GM21526 (cell line): ENCODE measurements at regions not wholly inside any gene's neighbourhood (a gene's known extent, or its start where the extent isn't known, plus 50 kb on each side); places are given as distances from the start of the nearest gene placed in this dataset.
"Not testable (repeated sequence)": the region's sequence is repeated elsewhere in the genome, so short reads cannot be mapped to it uniquely, and the experiment has no call there.

Experiments used
- ATAC-seq: cut with Tn5 transposase; IDR thresholded peaks from one replicate; pipeline ENCODE4 v1.9.1; 2021; ENCODE audit warnings: moderate library complexity; ENCODE audit not compliant: unreplicated experiment, low FRiP score

DNA sequence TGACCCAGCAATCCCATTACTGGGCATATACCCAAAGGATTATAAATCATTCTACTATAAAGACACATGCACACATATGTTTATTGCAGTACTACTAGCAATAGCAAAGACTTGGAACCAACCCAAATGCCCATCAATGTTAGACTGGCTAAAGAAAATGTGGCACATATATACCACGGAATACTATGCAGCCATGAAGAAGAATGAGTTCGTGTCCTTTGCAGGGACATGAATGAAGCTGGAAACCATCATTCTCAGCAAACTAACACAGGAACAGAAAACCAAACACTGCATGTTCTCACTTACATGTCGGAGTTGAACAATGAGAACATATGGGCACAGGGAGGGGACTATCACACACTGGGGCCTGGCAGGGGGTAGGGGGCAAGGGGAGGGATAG lies 183.0 kb downstream of the HACE1 start:
- not testable (repeated sequence) for ATAC-seq

DNA sequence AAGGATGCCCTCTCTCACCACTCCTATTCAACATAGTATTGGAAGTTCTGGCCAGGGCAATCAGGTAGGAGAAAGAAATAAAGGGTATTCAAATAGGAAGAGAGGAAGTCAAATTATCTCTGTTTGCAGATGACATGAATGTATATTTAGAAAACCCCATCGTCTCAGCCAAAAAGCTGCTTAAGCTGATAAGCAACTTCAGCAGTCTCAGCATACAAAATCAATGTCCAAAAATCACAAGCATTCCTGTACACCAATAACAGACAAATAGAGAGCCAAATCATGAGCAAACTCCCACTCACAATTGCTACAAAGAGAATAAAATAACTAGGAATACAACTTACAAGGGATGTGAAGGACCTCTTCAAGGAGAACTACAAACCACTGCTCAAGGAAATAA lies 184.6 kb downstream of the HACE1 start:
- not testable (repeated sequence) for ATAC-seq

DNA sequence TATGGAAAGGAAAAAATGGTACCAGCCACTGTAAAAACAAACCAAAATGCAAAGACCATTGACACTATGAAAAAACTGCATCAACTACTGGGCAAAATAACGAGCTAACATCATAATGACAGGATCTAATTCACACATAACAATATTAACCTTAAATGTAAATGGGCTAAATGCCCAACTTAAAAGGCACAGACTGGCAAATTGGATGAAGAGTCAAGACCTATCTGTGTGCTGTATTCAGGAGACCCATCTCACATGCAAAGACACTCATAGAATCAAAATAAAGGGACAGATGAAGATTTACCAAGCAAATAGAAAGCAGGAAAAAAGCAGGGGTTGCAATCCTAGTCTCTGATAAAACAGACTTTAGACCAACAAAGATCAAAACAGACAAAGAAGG lies 186.6 kb downstream of the HACE1 start:
- ATAC-seq, result not testable (repeated sequence)

DNA sequence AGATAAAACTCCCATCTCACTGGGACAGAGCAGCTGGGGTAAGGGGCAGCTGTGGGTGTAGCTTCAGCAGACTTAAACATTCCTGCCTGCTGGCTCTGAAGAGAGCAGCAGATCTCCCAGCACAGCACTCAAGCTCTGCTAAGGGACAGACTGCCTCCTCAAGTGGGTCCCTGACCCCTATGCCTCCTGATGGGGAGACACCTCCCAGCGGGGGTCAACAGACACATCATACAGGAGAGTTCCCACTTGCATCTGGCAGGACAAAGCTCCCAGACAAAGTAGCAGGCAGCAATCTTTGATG lies 188.2 kb downstream of the HACE1 start:
- not testable (repeated sequence) for ATAC-seq

DNA sequence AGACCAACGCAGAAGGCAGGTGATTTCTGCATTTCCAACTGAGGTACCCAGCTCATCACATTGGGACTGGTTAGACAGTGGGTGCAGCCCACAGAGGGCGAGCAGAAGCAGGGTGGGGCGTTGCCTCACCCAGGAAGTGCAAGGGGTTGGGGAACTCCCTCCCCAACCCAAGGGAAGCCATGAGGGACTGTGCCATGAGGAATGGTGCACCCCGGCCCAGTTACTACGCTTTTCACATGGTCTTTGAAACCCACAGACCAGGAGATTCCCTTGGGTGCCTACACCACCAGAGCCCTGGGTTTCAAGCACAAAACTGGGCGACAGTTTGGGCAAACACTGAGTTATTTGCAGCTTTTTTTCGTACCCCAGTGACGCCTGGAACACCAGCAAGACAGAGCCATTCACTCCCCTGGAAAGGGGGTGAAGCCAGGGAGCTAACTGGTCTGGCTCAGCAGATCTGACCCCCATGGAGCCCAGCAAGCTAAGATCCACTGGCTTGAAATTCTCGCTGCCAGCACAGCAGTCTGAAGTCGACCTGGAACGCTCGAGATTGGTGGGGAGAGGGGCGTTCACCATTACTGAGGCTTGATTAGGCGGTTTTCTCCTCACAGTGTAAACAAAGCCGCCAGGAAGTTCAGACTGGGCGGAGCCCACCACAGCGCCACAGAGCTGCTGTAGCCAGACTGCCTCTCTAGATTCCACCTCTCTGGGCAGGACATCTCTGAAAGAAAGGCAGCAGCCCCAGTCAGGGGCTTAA lies 188.7 kb downstream of the HACE1 start:
- not testable (repeated sequence) for ATAC-seq

DNA sequence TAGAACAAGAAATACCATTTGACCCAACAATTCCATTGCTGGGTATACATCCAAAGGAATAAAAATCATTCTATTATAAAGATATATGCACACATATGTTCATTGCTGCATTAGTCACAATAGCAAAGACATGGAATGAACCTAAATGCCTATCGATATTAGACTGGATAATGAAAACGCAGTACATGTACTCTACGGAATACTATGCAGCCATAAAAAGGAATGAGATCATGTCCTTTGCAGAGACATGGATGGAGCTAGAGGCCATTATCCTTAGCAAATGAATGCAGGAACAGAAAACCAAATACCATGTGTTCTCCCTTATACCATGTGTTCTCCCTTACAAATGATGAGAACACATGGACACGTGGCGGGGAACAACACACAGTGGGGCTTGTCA lies 190.2 kb downstream of the HACE1 start:
- ATAC-seq, result no peak

DNA sequence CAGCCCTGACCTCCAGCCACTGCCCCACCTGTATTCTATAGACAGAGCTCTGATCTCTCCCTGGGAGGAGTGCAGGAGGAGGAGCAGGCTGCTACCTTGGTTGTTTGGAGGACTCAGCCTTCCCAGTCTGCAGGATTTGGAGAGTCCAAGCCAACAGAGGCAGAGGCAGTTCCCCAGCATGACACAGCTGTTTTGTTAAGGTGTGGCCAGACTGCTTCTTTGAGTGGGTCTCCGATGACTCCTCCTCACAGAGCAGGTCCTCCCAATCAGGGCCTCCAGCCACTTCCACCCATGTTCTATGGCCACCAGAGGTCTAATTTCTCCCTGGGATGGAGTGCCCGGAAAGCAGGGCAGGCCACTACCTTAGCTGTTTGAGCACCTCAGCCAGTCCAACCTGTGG lies 203.5 kb downstream of the HACE1 start:
- no peak for ATAC-seq

DNA sequence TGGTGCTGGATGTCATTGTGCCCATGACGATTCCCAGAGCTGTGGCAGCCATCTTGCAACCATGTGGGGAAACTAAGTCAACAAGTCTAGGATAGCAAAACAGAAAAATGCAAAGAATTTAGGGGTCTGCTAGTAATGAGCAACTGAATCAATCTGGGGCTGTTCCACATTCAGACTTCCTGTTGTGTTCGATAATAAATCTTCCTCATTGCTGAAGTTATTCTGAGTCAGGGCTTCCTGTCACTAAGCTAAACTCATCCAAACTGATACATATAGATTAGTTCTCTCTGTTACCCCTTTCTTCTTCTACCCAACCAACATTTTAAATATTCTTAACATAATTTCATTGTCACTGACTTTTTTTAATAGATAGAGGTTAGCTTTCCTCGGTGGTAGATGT lies 205.9 kb downstream of the HACE1 start:
- ATAC-seq, result no peak

DNA sequence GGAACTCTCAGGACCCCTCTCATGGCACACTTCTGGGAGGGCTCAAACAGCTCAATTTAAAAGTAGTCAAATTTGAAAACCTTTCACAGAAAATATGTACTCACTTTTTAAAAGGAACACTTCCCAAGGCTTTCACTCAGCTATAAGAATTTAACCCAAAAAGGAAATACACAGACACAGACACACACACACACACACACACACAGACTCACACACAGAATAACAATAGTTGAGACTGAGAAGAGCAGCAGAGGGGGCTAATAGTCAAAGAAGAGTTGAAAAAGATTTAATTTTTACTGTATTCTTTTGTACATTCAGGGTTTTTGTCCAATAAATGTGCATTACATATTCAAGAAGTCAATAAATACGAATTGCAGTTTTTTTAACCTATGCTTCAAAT lies 211.4 kb downstream of the HACE1 start:
- ATAC-seq, result no peak

DNA sequence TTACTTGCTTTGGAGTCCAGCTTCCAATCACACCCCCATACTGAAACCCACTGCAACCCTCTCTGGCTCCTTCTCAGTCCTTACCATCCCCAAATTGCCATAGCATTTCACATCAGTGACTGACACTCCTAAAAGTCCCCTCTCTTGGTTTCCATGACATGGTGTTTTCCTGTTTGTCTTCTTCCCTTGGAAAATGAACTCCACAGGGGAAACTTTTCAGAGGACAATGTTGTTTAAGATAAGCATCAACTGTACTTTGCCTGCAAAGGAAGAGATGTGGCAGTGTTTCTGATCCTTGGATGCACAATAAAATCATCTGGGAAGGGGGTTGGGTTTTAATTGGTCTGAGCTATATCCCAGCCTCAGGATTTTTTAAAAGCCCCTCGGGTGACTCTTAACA lies 214.9 kb downstream of the HACE1 start:
- no peak for ATAC-seq

DNA sequence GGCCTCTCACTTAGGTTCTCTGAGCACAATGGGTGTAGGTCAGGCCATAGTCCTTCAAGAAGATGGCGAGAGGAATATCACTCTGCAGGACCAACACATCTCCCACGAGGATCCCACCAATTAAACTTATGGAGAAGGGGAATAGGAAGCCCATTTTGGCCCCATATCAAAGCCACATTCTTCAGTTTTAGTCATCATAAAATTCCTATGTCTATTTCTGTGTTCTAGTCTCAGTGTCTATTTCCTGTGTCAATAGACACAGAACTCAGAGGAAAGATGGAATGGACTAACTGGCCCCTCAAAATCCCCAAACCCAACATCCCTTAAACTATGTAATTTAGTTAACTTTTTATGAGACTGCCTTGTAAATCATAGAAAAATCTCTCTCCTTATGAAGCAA lies 216.8 kb downstream of the HACE1 start:
- no peak for ATAC-seq

DNA sequence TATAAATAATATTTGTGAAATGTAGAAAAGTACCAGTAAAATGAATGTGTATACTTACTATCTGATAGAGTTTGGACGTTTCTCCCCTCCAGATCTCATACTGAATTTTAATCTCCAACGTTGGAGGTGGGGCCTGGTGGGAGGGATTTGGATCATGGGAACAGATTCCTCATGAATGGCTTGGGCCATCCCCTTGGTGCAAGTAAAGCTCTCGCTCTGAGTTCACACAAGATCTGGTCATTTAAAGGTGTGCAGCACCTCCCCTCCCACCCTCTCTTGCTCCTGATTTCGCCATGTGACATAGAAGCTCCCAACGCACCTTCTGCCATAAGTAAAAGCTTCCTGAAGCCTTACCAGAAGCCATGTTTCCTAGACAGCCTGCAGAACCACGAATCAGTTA lies 219.0 kb downstream of the HACE1 start:
- no peak for ATAC-seq

DNA sequence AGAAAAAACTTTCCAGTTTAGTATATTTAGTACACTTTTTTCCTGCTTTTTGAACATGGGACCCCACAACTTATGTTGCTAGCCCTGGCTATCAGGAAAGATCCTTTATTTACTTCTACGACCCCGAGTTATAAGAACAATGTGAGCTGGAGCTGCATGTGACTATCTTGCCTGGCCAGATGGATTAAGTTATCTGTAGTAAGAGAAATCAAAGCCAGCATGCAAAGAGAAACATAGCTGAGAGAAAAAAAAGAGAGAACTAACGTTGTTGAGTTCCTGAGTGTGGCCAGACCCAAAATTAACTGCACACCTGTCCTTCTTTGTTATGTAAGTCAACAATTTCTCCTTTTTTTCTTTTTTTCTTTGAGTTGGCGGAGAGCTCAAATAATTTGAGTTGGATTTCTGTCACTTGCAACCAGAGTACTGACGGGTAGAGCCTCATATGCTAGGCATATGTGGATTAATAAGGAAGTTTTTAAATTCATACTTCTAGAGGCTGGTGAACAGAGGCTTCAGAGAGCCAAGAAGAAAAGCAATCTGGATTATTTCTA lies 219.5 kb downstream of the HACE1 start:
- no peak for ATAC-seq

DNA sequence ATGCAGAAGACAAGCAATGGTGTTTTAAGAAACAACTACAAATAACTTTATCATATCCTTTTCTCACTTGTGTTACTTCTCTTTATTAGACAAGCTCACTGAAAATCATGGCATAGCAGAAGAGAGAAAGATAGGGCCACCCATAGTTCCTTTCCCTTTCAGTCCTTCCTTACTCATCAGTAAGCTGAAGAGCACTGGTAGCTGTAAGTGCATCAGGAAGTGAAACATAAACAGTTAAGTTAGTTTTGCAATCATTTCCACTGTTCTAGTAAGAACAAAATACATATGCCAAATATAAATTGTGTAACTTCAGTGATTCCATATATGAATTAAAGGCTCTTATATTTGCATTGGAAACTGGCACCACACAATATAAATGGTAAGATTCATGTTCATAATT lies 220.1 kb downstream of the HACE1 start:
- peak; percentile 90 for ATAC-seq

DNA sequence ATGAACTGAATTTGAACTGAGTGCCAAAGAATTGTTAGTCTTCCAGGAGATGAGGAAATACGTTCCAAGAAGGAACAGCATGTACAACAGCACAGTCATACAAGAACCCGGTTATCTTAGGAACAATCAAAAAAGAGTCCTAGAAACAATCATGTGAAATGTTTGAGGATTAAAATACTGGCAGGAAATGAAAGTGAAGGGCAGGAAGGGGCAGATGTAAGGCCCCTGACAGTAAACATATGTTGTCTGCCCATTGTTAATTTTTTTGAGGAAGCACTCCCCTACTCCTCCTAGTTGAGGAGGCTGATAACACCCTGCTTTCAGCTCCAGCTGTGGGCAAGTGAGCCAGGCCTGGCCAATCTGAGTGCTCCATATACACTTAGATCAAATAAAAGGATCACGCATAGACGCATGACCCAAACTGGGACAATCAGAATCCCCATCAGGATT lies 220.9 kb downstream of the HACE1 start:
- no peak for ATAC-seq

DNA sequence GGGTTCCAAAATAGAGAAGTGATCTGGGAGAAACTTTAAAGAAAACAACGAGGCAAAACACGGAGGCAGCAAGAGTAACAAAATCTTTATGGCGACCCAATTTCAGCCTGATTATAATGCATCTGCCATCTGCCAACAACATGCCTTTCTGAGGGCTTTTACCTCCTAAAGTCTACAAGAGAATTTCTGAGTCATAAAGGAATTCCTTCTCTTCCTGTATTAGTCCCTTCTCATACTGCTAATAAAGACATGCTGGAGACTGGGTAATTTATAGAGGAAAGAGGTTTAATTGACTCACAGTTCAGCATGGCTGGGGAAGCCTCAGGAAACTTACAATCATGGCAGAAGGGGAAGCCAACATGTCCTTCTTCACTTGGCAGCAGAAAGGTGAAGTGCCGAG lies 226.6 kb downstream of the HACE1 start:
- no peak for ATAC-seq

DNA sequence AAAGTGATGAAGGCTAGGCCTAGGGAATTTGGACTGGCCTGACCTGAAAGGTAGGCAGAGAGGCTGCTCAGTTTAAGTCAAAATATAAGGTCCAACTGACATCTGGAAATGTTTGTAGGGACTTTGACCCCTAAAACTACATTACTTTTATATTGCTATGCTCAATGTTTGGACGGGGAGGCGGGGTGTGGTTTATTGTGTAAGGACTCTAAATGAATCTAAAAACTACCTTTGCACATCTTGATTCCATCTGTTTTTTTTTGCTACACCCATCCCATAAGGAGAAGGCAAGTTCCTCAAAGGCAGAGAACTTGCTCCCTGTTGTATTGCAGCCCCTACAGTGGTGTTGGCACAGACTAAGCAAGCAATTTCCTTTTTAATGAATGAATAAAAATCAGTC lies 227.1 kb downstream of the HACE1 start:
- no peak for ATAC-seq

DNA sequence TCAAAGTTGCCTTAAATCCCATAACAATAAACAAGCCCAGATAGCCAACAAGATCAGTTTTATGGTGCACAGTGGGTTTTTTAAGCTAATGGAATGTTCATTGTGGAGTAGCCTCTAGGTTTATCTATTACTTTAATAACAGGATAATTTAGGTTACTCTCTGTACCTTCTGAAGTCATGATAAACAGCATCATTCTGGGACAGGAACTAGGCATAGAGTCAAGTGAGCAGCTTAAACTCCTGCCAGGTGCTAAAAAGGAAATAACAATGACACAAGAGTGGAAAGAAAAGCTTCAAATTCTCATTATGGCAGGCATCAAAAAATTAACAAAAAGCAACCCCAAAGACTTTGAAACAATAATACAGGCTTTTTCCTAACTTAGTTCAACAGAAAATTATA lies 228.8 kb downstream of the HACE1 start:
- ATAC-seq, result no peak

DNA sequence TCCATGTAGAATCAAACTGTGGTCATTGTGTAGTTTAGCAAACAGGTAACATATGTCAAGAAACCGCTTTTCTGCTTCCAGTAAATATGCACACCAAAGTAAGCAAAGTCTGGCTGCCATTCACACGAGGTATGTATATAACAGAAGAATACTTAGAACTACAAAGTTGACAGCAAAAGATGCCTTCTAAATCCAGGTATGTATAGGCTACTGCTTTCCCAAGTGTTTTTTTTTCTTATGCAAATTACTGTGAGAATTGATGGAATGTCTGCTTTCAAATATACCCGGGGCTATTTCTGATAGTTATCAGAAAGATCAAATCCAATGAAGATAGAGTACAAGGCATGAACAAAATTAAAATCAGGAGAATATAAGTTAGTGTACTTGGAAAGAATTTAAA lies 229.2 kb downstream of the HACE1 start:
- ATAC-seq, result no peak

DNA sequence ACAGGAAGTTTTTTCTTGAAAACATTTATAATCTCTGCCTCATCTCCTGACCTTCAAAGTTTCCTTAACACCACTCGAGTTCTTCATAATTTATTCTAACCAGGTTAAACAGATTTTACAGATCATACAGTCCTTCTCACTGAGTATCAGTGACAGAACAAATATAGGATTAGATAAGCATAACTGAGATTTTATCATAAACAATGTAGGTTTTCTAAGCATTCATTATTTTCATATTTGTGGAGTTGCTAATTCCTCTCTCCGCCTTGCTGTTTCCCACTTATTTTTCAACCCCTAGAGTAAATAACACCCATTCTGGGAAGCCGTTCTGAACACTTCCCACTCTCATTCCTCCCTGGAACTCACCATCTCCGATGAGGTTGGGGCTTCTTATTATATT lies 229.9 kb downstream of the HACE1 start:
- ATAC-seq, result no peak

DNA sequence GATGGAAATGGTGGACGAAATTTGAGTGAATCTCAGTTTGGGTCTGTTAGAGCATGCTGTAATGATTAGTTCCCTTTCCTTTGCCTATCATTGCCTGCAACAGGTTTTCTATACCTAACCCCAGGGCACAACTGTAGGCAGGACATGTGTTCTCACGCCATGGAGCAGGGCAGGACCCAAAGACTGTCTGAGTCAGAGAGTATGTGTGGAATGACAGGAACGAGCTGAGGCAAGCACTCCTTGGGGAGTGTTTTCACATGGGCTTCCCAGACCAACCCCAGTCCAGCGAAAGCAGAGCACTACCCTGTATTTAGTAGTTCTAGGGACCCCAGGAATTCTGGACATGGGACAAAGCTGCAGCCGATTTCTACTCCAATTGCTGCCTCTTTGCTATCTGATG lies 234.2 kb downstream of the HACE1 start:
- ATAC-seq, result no peak

DNA sequence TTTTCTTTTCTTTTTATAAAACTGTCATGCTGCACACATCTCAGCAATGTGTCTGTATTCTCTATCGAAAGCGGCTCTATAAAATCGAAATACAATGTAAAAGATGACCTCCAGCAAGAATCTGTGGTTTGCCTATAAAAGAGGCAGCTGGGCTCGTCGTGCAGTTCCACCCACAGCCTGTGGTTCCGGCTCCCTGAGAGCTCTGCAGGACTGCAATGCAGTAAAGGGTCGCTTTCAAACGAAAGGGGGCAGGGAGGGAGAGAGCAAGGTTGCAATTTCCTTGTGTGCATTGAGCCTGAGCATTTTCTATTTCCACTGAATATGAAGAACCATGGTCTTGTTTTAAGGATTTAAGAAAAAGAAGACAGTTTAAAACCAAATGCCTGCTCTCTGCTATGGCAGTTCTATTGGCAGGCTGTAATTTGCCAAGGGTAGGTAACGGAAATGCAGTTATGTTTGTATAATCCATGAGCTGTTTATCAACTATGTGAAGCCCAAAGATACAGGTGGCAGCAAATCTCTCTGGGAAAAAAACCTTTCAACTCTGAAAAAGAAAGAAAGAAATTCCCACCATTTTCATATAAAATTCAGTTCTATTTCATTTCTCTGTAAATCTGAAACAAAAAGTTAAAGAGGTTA lies 236.5 kb downstream of the HACE1 start:
- no peak for ATAC-seq
